Liver (tissue), 7 donors: ENCODE measurements at regions not wholly inside any gene's neighbourhood (a gene's known extent, or its start where the extent isn't known, plus 50 kb on each side); places are given as distances from the start of the nearest gene placed in this dataset.

ENCODE experiments used
- DNase-seq: peaks from one replicate; pipeline ENCODE4 v3.0.0-alpha.2; 2017; ENCODE audit warnings: low spot score
- H3K27ac ChIP-seq, 2 donors: one replicate each; pipeline ENCODE4 v1.7.0; 2013; ENCODE audit warnings: inconsistent platforms in 2 of 2, low read length in 2 of 2, control low read depth in 1 of 2, low read depth in 1 of 2, mild to moderate bottlenecking in 1 of 2
- H3K27me3 ChIP-seq, 4 donors: one replicate each; pipeline versions ENCODE4 v1.6.1 to v1.7.0; 2013; ENCODE audit warnings: low read length in 3 of 4, inconsistent platforms in 1 of 4, mild to moderate bottlenecking in 1 of 4, moderate library complexity in 1 of 4; ENCODE audit not compliant: control insufficient read depth in 4 of 4, insufficient read depth in 4 of 4
- H3K36me3 ChIP-seq, 4 donors: one replicate each; pipeline versions ENCODE4 v1.6.1 to v1.7.0; 2013; ENCODE audit warnings: low read length in 3 of 4, mild to moderate bottlenecking in 3 of 4, low read depth in 1 of 4, moderate library complexity in 1 of 4; ENCODE audit not compliant: control insufficient read depth in 4 of 4, insufficient read depth in 3 of 4
- H3K4me1 ChIP-seq, 4 donors: one replicate each; pipeline versions ENCODE4 v1.6.1 to v1.7.0; 2013; ENCODE audit warnings: low read length in 3 of 4, mild to moderate bottlenecking in 3 of 4, moderate library complexity in 1 of 4; ENCODE audit not compliant: control insufficient read depth in 4 of 4, insufficient read depth in 4 of 4
- H3K4me3 ChIP-seq, 3 donors: one replicate each; pipeline versions ENCODE4 v1.6.1 to v1.7.0; 2013; ENCODE audit warnings: low read length in 3 of 3, control low read depth in 1 of 3, low read depth in 1 of 3, mild to moderate bottlenecking in 1 of 3
- H3K9ac ChIP-seq, 2 donors: one replicate each; pipeline ENCODE4 v1.7.0; 2013; ENCODE audit warnings: low read length in 2 of 2, mild to moderate bottlenecking in 2 of 2, moderate library complexity in 2 of 2, control low read depth in 1 of 2, low read depth in 1 of 2
- H3K9me3 ChIP-seq, 4 donors: one replicate each; pipeline versions ENCODE4 v1.6.1 to v1.7.0; 2013; ENCODE audit warnings: low read length in 3 of 4; ENCODE audit not compliant: control insufficient read depth in 4 of 4
- EGR1 ChIP-seq, 2 donors: IDR thresholded peaks; 2 replicates each; pipeline ENCODE4 v1.6.1; 2016 to 2018; ENCODE audit warnings: antibody characterized with exemption in 2 of 2, low read depth in 2 of 2
- FOXA1 ChIP-seq: IDR thresholded peaks from 2 replicates; pipeline ENCODE4 v1.6.1; 2016; ENCODE audit warnings: antibody characterized with exemption
- FOXA2 ChIP-seq: IDR thresholded peaks from 2 replicates; pipeline ENCODE4 v1.6.1; 2016; ENCODE audit warnings: antibody characterized with exemption
- GABPA ChIP-seq, 2 donors: IDR thresholded peaks in 1 of 2; conservative IDR thresholded peaks in 1 of 2; 2 replicates each; pipeline ENCODE4 v1.6.1; 2016; ENCODE audit warnings: antibody characterized with exemption in 2 of 2, mild to moderate bottlenecking in 1 of 2, moderate library complexity in 1 of 2
- HNF4A ChIP-seq, 2 donors: conservative IDR thresholded peaks; 2 replicates each; pipeline ENCODE4 v1.6.1; 2016; ENCODE audit warnings: antibody characterized with exemption in 2 of 2, mild to moderate bottlenecking in 2 of 2
- HNF4G ChIP-seq: IDR thresholded peaks from 2 replicates; pipeline ENCODE4 v1.6.1; 2016; ENCODE audit warnings: antibody characterized with exemption
- JUND ChIP-seq, 2 donors: IDR thresholded peaks; 2 replicates each; pipeline ENCODE4 v1.6.1; 2016; ENCODE audit warnings: antibody characterized with exemption in 2 of 2
- NR2F2 ChIP-seq: IDR thresholded peaks from 2 replicates; pipeline ENCODE4 v1.6.1; 2016; ENCODE audit warnings: antibody characterized with exemption
- RAD21 ChIP-seq, 2 donors: IDR thresholded peaks; 2 replicates each; pipeline ENCODE4 v1.6.1; 2016; ENCODE audit warnings: antibody characterized with exemption in 2 of 2, mild to moderate bottlenecking in 2 of 2
- SP1 ChIP-seq: IDR thresholded peaks from 2 replicates; pipeline ENCODE4 v1.6.1; 2018; ENCODE audit warnings: antibody characterized with exemption, mild to moderate bottlenecking
- TAF1 ChIP-seq: conservative IDR thresholded peaks from 2 replicates; pipeline ENCODE4 v1.6.1; 2016; ENCODE audit warnings: antibody characterized with exemption, mild to moderate bottlenecking
- YY1 ChIP-seq: IDR thresholded peaks from 2 replicates; pipeline ENCODE4 v1.6.1; 2016; ENCODE audit warnings: antibody characterized with exemption, mild to moderate bottlenecking
- ZBTB33 ChIP-seq: IDR thresholded peaks from 2 replicates; pipeline ENCODE4 v1.6.1; 2016; ENCODE audit warnings: antibody characterized with exemption
- WGBS: extraction: QIAGEN DNeasy Blood & Tissue Kit; methylation state at CpG from one replicate; pipeline ENCODE4 v1.1.7; 2013; 5-methylcytosine and 5-hydroxymethylcytosine counted together
- TF ChIP-seq, protein P1 (sequence below): IDR thresholded peaks from 2 replicates; pipeline ENCODE4 v1.6.1; 2016; ENCODE audit warnings: antibody characterized with exemption
- TF ChIP-seq, protein P2 (sequence below): IDR thresholded peaks from 2 replicates; pipeline ENCODE4 v1.6.1; 2016; ENCODE audit warnings: antibody characterized with exemption
- donor health status: healthy.
- donor health status: healthy.
- donor health status: healthy.
- donor health status: healthy.

GRCh38 chr4:152159773-152160172 is 376.1 kb downstream of the FBXW7 start:
- 67% methylated on average over 2 of the region's 2 CpGs for WGBS
- TF ChIP-seq RAD21 (IDR thresholded peaks at IDR 0.05) (no peak), NR2F2 (no peak), YY1 (no peak), ZBTB33 (no peak), FOXA2 (no peak), HNF4G (no peak), GABPA (IDR thresholded peaks at IDR 0.05 in 1 of 2, conservative IDR thresholded peaks at IDR 0.05 in 1 of 2) (no peak), JUND (IDR thresholded peaks at IDR 0.05) (no peak)
- TF ChIP-seq, protein P1, sequence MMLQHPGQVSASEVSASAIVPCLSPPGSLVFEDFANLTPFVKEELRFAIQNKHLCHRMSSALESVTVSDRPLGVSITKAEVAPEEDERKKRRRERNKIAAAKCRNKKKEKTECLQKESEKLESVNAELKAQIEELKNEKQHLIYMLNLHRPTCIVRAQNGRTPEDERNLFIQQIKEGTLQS: no peak
- TF ChIP-seq, protein P2, sequence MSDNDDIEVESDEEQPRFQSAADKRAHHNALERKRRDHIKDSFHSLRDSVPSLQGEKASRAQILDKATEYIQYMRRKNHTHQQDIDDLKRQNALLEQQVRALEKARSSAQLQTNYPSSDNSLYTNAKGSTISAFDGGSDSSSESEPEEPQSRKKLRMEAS: no peak

GRCh38 chr4:152158225-152158624 is 377.7 kb downstream of the FBXW7 start:
- Histone ChIP-seq H3K4me1 (no peaks in the 10 kb centered on the region), H3K9me3 (peaks cover 0 to 4% (median 1%) of the 10 kb centered on the region in 4 donors), H3K9ac (no peak overlapping the region), H3K36me3 (no peaks in the 10 kb centered on the region), H3K27ac (no peak overlapping the region), H3K27me3 (no peaks in the 10 kb centered on the region), H3K4me3 (no peak overlapping the region)
- no peak for DNase-seq
- WGBS: 66% methylated on average over 2 of the region's 2 CpGs
- no peak for TF ChIP-seq FOXA1

More at GRCh38 chr4:152159773-152160172, 376.1 kb downstream of the FBXW7 start:
- DNase-seq: no peak
- Histone ChIP-seq H3K4me1 (no peaks in the 10 kb centered on the region), H3K27me3 (no peaks in the 10 kb centered on the region), H3K27ac (no peak overlapping the region), H3K36me3 (no peaks in the 10 kb centered on the region), H3K9me3 (peaks cover 0 to 4% (median 1%) of the 10 kb centered on the region in 4 donors), H3K4me3 (no peak overlapping the region), H3K9ac (no peak overlapping the region)

DNA sequence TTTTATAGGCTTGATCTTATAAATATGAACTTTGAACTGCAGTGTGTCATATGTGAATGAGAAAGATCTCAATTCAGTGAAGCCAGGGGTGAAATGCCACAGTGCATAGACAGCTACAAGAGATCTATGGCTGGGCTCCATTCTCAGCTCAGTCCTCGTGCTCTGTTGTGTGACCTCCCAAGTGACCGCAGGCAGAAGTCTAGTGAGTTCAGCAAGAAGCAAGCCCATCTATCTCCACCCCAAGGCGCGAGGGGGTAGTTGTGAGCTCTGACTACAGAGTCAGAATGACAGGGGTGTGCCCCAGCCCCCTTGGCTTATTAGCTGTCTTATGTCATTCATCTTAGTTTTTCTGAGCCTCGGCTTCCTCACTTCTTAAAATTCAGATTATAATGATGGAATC is 378.3 kb downstream of the FBXW7 start:
- no peak for TF ChIP-seq SP1
- no peak for TF ChIP-seq FOXA1
- TF ChIP-seq NR2F2: no peak
- no peak for TF ChIP-seq FOXA2
- TF ChIP-seq HNF4A (conservative IDR thresholded peaks at IDR 0.05): no peak
- no peak for TF ChIP-seq RAD21 (IDR thresholded peaks at IDR 0.05)
- no peak for TF ChIP-seq JUND (IDR thresholded peaks at IDR 0.05)
- TF ChIP-seq HNF4G: no peak
- no peak for TF ChIP-seq EGR1 (IDR thresholded peaks at IDR 0.05; ENCODE audit: low read depth in 2 of 2)
- TF ChIP-seq, protein P2: no peak
- TF ChIP-seq TAF1: no peak
- TF ChIP-seq GABPA (IDR thresholded peaks at IDR 0.05 in 1 of 2, conservative IDR thresholded peaks at IDR 0.05 in 1 of 2): no peak
- Histone ChIP-seq H3K27me3 (no peaks in the 10 kb centered on the region), H3K4me3 (no peak overlapping the region), H3K9ac (no peak overlapping the region), H3K36me3 (no peaks in the 10 kb centered on the region), H3K4me1 (no peaks in the 10 kb centered on the region), H3K9me3 (peaks cover 0 to 4% (median 1%) of the 10 kb centered on the region in 4 donors), H3K27ac (no peak overlapping the region)
- DNase-seq: no peak
- 90% methylated on average over 5 of the region's 5 CpGs for WGBS
